Stimulated activated CD4-positive, alpha-beta T cell treated with anti-CD3 and anti-CD28 coated beads, Interleukin-4, amount 100 ng/mL, for 4 hours (primary cell): ENCODE measurements at regions not wholly inside any gene's neighbourhood (a gene's known extent, or its start where the extent isn't known, plus 50 kb on each side); places are given as distances from the start of the nearest gene placed in this dataset.

Source experiments
- DNase-seq, 2 experiments: peaks; one replicate each; pipeline ENCODE4 v3.0.0-alpha.2; 2020

DNA sequence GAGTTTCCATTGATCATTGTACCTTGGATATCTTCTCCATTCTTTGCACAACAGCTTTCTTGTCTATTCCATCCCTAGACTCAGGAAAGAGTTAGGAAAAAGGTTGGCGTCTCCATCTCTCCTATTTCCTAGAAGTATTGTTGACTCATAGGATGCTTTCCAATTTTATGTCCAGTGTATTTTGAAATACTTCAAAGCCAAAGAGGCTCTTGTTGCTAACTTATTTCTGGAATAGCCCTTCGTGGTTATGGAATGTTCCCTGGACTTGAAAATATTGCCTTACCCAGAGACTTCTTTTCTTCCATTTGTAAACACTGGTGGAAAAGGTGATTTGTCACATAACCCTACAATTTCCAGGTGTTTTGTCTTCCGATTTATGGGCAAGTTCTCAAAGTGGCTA is 402.3 kb upstream of the ZNF608 start:
- DNase-seq = no peak

DNA sequence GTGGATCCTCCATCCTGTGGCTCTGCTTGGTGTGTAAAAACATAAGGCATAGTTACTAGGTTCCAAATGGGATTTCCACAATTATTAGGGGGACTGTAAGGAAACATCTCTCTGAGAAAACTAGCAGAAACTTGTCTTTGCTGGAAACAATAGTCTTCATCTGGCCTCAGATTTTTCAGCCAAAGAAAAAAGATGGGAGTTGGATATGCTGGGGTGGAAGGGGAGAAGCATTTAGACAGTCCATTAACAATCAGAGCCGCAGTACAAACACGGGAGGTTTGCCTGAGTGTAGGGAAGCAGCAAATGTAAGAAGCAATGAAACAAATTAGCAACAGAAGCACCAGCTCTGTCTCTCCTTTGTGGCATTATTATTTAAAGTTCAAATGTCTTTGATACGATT is 402.7 kb upstream of the ZNF608 start:
- DNase-seq = no peak

DNA sequence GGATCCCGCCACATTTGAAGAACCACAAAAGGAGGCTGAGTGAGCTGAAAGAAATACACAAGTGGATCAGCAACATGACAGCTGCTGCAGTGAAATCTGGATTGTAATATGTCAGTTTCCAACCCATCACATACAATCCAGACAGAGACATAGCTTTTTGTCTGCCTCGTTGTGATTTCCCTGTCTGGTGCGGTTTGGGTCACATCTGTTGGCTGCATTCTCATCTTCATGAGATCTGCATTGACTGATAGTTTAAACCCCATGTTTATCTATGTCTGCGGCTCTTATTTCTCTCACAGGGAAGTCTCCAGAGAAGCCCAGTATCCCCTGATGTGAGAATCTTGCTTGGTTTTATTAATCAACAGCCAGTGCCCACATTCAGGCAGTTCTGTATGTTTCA is 403.1 kb upstream of the ZNF608 start:
- no peak for DNase-seq

DNA sequence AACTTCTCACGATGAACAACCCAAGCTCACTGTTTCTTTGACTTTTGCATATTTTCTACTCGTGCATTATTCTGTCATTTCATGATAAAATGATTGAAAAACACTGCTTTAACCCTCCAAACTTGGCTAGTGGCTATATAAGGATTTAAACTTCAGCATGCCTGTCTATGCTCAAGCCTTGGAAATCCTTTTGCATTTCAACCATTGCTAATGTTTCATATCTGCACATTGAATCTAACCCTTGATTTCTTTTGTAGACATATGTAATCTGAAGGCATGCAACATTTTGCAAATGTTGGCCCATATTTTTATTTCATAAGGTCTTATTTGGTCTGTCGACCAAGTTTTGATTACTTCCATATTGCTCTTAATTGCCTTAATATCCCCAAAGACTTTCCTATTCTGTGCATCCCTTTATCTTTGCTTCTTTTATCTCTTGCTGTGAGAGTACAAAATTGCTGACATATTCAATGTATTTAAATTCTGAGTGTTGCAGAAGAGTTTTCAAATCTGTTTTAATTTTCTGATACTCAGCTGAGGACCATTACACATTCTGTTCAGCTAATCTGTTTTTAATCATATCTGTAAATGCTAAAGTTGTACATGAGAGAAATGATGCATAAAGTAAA is 403.7 kb upstream of the ZNF608 start:
- no peak for DNase-seq

DNA sequence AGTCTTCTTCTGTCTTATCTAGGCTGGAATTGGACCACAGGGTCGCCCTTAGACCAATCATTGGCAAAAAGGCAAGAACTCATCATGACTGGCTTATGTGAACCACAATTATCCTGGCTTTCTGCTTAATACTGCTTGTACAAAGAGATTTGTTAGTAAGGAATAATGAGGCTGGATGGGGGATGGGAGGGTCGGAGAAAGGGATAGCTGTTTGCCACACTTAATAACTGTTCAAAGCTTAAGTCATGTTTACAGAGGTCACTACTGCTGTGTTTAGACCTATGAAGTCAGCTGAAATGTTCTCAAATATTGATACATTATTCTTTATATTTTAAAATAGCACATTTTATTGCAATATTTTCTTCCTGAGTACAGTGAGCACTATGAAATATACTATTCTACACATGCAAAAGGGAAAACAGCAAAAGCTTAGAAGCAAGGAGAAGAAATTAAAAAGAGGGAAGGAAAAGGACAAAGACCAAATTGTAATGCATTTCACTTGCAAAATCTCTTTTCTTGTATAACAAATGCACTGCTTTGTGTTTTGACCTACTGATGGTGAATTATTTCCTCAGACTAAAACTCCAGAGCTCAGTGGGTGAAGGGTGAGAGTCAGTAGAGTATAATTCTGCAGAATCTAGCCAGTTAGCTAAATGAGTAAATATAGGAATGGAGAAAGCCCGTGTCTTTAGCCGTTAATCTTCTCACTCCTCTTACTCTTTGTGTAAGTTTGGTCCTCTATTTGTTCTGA is 404.9 kb upstream of the ZNF608 start:
- DNase-seq = no peak

DNA sequence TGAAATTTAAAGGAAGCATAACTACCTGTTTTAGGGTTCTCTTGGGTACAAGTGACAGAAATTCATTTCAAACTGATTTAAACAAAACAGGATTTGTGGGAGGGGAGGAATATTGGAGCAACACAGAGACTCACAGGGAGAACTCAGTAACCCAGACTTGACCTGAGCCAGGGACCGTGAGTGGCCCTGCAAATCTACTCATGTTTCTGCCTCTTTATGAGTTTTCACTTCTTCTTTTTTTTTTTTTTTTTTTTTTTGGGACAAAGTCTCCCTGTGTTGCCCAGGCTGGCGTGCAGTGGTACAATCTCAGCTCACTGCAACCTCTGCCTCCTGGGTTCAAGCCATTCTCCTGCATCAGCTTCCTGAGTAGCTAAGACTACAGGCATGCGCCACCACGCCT is 405.6 kb upstream of the ZNF608 start:
- DNase-seq = no peak

DNA sequence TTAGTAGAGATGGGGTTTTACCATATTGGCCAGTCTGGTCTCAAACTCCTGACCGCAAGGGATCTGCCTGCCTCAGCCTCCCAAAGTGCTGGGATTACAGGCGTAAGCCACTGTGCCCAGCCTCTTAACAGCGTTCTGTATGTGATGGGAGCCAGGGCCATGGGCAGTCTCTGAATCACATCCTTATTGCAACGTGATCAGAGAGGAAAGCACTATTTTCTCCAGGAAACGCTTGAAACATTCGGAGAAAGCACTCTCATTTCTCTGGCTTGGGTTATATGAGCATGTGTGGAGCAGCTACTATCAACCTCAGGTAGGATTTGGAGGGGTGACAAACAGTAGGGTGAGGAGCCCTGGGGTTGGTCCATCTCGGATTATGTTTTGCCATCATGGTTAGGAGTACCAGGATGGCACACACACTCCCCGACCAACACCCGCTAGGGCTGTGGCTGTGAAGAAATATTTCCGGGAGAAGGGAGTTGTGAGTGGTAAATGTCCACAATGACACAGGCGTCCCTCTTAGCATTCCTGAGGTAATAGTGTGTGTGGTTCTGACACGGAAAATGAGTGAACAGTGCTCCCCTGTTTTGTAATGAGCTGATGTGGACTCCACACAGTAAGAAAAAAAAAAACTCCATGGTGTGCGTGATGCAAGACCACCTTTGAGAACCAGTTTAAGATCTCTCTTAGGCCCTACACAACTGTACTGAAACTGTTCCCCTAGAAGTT is 406.2 kb upstream of the ZNF608 start:
- no peak for DNase-seq

DNA sequence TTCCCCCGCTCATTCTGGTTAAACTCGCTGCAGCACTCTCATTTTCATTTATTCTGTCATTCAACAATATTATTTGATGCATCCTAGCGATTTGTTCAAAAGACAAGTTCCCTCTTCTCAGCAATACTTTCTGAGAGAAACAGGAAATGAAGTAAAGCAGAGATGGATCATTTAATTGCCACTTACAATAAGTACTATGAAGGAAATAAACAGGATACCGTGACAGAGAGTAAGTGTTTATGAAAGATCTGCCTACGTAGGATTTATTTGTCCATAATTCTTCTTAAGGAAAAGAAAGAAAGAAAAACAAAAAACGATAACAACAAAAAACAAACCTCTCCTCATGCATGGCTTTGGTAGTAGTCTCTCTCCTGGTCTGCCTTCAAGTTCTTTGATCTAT is 406.8 kb upstream of the ZNF608 start:
- DNase-seq = no peak

DNA sequence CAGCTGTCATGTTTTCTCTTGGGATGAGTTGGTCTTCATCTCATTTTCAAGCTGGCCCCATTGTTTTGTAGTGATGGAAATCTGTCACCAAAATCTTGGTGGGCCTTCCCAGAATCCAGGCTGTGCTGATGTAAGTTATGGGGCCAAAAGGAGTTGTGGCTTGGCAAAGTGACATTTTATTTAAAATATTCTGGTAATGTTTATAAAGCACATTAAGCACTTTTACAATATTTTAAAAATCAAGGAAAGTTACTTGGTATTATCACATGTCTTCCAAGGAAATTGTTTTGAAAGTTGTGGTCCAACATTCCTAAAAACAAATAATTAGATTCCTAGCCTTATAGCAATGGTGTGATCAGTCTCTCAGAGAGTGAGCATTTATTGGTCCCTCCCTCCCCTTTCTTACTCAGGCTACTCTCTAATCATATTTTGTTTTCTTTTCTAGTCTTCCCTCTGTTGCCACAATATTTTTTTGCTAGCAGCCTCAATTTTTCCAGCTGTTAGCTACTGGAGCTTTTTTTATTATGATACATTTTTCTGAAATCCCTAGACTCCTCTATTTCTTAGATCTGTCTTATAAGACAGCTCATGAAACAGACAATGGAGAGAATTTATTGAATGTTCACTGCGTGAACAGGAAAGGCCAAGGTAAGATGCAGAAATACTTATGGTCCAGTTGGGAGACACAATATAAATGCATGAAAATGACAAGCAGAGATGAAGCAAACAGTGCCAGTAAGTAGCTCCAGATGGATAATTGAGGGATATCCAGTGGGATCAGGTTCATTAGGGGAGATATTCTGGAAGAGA is 408.1 kb upstream of the ZNF608 start:
- no peak for DNase-seq

DNA sequence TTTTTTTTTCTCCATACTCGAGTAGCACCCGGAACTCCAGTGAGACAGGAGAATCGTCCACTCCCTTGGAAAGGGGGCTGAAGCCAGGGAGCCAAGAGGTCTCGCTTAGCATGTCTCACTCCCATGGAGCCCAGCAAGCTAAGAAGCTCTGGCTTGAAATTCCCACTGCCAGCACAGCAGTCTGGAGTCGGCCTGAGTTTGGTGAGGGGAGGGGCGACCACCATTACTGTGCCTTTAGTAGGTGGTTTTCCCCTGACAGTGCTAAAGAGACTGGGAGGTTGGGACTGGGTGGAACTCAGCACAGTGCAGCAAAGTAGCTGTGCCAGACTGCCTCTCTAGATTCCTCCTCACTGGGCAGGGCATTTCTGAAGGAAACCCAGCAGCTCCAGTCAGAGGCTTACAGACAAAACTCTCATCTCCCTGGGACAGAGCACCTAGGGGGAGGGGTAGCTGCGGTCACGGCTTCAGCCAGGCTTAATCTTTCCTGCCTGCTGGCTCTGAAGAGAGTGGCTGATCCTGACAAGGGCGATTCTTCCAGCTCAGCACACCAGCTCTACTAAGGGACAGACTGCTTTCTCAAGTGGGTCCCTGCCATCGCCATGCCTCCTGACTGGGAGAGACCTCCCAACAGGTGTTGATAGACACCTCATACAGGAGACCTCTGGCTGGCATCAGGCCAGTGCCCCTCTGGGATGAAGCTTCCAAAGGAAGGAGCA is 414.5 kb upstream of the ZNF608 start:
- DNase-seq = no peak

DNA sequence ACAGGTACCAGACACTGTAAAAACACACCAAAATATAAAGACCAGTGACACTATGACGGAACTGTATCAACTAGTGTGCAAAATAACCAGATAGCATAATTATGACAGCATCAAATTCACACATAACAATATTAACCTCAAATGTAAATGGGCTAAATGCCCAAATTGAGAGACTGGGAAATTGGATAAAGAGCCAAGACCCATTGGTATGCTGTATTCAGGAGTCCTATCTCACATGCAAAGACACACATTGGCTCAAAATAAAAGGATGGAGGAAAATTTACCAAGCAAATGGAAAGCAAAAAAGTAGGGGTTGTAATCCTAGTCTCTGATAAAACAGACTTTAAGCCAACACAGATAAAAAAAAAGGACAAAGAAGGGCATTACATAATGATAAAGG is 416.3 kb upstream of the ZNF608 start:
- no peak for DNase-seq

DNA sequence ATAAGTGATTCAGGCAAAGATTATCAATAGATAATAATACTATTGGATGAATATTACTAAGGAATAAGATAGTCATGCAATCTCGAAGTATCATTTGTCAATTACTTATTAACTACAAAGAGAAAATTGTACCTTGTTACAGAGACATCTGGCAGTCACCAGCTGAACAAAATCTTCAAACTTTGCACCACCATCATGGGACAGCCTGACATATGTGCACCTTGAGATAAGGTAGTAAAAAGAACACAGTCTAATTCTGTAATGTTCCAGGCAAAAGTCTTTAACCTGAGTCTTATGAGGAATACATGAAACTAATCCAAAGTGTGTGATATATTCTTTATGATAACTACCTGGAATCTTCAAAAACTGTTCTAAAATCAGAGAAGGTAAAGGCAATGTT is 423.0 kb upstream of the ZNF608 start:
- no peak for DNase-seq

DNA sequence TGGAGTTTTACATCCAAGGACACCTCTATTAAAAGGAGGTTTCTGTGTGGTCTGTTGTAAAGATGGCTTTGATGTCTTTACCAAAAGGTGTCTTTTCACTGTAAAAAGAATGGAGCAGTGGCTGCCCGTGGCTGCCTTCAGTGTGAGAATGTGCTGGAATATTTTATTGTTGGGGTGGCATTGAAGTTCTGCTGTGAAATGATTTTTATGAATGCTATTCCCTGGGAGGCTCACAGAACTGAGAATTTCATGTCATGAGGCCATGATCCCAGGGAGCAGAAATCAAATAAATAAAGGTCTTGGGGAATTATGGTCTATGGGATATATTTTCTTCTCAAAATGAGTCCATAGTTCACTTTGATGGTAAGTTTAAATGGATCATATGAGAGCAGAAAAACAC is 425.2 kb upstream of the ZNF608 start:
- DNase-seq = no peak

DNA sequence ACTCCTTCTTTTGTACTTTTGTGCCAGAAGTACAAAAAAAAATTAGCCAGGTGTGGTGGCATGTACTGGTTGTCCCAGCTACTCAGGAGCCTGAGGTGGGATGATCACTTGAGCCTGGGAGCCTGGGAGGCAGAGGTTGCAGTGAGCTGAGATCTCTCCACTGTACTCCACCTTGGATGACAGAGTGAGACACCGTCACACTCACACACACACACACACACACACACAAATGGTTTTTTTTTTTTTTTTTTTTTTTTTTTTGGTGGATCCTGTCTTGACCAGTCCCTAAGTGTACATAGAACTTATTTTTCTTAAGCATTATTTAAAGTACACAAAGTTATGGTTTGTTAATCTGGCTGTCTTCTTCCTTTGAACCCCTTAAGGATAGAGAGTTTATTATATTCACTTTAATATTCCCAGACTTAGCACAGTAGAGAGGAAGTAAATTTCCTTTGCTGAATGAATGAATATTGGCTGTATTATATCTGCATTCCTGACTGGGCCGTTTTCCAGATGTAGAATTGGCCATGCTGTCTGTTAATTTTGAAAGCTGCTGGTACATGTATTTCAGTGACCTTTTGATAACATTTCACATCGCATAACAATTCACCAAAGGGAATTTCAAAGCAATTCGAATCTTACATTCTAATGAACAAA is 429.0 kb upstream of the ZNF608 start:
- no peak for DNase-seq

DNA sequence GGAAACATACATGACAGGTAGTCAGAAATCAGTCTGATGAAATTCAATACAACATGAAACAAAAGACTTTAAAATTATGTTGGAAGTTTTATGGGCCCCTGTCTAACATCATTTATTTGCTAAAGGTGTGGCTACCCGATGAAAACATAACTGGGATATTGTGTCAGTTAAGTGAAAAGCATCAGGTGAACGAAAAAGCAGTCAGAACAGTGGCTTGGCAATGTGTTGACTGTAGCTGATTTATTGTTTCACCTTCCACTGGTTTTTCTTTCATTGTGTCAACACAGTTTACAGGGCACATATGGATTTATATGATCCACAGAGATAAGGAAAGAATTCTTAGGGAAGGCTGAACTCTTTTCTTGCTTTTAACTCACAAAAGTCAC is 429.6 kb upstream of the ZNF608 start:
- no peak for DNase-seq

DNA sequence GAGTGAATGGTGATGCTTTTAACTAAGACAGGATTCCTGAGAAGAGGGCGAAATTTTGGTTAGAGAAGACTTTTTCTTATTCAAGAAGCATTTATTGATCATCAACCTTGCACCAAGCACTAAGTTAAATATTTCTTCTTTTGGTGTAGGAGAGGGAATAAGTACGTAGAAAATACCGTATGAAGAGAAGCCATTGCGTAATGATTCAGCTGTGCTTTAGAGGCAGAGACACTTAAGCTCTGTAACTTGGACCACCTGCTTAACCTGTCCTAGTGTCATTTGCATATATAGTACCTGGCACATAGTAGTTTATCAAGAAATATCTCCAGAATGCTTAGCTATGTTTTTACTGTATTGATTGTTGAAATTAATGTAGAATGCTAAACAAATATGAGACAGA is 430.9 kb upstream of the ZNF608 start:
- DNase-seq = no peak

DNA sequence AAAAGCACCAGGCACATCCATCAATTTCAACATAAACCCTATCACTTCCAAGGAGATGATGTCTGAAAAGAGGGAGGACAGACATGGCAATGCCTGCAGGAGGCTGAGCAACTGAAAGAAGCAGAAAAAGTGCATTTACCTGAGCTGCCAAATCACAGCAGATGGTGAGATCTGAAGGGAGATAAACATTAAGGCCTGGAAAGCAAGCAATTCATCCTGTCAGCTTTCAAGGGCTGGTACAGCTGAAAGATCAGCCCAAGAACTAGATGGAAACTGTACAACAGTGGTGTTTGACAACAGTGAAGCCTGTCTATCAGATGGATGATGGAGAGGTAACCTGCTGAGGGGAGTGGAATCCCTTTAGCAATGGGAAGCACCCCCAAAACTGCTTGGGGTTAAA is 433.2 kb upstream of the ZNF608 start:
- no peak for DNase-seq

DNA sequence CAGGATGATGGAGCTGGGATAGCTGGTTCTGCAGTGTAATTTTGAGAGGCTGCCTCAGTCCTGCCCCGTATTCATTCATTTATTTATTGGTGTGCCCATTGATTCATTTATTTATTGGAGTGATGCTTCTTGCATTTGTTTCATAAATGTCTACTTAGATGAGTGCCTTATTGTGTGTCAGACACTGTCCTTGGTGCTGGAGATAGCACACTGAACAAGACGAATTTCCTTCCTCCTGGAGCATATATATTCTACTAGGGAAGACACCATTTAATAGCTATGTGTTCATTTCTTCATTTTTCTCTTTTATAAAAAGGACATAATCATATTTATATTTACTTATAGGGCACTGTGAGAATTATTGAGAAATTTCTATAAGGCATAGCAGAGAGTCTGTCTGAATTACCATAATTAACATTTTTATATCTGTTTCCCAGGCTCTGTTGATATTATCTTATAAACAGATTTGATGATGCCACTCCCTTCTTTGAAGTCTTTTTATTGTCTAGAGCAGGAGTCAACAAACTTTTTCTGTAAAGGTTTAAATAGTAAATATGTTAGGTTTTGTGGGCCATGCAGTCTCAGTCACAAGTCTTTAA is 433.9 kb upstream of the ZNF608 start:
- DNase-seq = no peak

DNA sequence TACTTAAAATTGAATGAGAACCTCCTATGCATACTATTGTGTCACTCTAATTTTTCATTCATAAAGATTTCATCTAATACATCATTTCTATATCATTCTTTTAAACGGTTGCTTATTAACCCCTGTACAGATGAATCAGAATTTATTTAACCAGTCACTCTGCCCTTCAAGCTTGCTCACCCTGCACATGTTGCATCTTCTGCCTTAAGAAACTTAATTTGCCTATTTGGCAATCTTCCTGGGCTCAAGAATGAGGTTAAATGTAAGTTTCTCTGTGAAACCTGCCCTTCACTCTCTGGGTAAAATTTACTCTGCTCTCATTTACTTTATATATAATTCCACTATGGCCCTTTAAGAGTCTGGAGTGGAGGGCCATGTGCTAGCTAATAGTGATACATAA is 434.7 kb upstream of the ZNF608 start:
- no peak for DNase-seq

DNA sequence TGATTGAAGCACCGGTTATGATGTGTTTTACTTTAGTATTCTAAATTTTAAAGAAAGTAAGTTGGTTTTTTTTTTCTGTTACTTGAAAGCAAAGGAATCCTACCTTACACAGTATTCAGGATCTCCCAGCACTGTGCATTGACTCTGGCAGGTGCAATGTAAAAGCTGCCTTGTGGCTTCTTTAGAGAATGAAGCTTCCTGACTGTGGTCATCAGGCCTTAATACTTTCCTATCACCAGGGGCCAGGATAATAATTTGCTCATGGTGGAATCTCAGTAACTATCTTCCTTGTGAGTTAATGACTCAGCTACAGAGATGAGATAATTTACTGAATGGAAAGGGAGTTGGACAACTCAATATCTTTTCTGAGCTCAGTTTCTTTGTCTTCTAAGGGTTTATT is 435.5 kb upstream of the ZNF608 start:
- DNase-seq = no peak

DNA sequence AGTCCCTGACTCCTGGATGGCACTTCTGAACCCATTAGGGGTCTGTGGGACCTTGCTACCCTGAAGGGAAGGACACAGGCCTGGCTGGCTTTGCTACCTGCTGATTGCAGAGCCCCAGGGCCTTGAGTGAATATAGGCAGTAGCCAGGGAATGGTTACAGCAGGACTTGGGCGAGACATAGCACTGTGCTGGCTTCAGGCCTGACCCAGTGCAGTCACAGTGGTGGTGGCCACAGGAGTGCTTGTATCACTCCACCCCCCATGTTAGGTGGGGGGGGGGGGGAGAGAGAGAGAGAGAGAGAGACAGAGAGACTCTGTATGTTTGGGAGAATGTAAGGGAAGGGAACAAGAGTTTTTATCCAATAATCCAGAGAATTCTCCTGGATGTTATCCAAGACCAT is 439.3 kb upstream of the ZNF608 start:
- DNase-seq = no peak

DNA sequence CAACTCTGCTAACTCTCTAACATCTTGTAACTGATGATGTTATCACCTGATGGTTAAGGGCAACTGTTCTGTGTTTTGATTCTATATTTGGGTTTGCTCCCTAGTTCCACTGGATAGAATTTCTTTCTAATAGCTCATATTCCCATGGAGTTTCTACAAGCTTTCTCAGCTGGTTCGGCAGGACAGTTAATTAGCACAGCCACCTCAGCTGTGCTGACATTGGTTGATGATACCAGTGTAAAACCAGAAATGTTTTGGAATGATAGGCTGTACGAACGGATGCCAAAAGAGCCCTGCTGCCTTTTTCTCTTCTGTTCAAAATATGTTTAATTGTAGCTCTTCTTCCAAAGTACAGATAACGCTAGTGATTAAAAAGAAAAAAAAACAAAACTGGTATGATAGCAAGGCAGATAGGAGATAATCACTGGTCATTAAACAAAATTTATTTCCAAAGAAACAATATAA is 440.5 kb upstream of the ZNF608 start:
- DNase-seq = no peak
